HG03354 (cell line): ENCODE measurements at regions not wholly inside any gene's neighbourhood (a gene's known extent, or its start where the extent isn't known, plus 50 kb on each side); places are given as distances from the start of the nearest gene placed in this dataset.
"Not testable (repeated sequence)": the region's sequence is repeated elsewhere in the genome, so short reads cannot be mapped to it uniquely, and the experiment has no call there.

Source experiments
- ATAC-seq: cut with Tn5 transposase; IDR thresholded peaks from one replicate; pipeline ENCODE4 v1.9.1; 2021; ENCODE audit warnings: mild to moderate bottlenecking; ENCODE audit not compliant: unreplicated experiment, poor library complexity, severe bottlenecking

DNA sequence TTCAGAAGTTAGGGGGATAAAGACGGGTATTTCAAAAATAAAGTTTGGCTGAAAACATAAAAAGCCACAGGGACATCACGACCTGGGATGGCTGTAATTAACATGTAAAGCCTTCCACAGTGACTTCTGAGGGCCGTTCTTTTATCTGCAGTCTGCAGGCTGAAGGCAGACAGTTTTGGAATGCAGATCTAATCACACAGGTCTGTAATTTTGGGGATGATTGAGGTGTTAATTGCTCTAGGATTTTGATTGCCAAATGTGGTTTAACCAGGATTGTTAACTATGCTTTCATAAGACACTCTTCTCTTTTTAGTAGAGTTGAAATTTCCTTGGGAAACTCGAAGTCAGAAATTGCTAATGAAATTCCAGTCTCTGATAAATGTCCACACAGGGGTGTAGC lies 355.5 kb downstream of the ATP23 start:
- ATAC-seq: no peak

DNA sequence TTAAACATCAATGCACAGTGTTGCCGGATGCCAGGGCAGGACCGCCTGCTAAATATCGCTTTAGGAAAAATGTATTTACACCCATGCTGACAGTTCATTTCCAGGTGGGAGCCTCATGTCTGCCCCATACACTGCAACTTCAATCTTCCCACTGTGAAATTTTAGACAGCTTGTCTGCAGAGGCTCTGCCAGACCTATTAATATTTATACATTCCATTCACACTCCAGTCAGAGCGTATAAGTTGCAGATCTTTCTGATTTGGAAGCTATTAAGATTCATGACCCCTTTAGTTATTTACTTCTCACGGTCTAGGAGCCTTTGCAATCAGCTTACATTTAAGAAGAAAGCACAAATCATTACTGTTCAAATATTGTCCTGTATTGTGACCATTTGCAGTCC lies 357.4 kb downstream of the ATP23 start:
- ATAC-seq: no peak

DNA sequence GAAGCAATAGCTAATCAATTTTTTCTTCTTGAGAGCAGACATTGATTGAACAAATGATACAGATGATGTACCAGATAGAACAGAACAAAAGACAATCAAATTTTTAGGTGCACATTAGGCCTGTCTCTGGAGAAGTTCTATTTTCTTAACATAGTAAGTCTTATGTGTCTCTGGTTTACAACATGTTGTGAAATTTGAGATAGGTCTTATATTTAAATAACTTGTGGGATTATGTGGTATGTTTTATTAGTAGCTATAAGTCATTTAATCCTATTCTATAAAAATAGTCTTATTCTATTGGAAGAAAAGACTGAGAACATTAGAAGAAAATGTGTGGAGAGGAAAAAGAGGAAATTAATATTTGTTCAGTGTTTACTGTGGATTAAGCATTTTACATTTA lies 358.0 kb downstream of the ATP23 start:
- ATAC-seq: no peak

DNA sequence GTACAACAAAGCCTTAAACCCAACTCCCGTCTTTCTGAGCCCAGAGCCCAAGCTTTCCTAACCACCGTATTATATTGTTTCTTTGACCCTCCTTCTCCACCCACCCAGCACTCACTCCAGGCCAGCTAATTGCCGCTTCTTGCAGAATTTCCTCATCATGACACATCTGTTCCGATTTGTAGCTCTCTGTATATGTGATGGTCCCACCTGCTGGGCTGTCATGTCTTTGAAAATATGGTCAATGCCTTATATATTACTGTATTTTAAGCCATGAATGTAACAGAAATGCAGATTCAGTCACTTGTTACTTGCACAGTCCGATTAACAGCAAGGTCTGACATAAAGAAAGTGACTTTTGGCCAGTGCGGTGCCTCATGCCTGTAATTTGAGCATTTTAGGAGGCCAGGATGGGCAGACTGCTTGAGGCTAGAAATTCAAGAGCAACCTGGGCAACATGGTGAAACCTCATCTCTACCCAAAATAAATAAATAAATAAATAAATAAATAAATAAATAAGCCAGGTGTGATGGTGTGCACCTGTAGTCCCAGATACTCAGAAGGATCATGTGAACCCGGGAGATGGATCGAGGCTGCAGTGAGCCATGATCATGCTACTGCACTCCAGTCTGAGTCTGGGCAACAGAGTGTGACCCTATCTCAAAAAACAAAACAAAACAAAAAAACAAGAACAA lies 359.8 kb downstream of the ATP23 start:
- no peak for ATAC-seq

DNA sequence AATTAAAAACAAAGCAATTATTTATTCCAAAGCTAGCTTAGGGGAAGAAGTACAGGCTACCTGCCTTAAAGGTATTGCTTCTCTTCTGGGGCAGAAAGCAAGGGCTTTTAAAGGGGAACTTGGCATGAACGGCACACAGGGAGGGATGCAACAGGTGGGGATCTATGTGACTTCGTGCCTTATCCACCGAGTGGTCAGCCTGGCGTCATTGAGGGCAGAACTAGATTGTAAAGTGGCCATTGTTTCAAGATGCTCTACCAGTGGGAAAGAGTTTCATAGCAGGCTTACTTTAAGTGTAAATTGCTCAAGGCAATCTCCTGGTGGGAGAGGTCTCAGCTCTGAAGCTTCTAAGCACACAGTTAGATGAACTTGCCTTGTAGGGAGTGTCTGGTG lies 360.4 kb downstream of the ATP23 start:
- no peak for ATAC-seq

DNA sequence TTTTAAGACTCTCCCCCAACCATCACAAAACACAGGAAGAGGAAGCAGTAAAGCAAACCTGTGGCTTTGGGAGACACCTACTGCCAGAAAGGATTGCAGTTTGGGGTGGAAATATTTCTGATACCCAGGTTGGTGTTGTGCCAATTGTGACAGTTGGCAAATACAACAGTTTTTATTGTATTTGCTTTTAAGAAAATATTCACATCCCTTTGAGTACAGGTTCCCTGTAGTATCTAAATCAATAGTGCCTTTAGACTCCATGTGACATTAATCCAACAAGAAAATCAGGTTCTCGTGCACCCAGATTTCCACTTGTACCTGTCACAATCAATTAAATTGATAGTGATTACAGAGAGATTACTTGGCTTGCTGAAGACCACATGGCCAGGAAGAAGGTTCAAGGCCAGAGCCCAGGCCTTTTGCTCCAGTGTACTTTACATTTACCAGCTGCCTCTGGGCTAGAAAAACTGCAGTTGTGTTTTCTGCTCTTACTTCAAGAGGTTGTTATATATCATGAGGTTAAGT lies 361.2 kb downstream of the ATP23 start:
- ATAC-seq: no peak

DNA sequence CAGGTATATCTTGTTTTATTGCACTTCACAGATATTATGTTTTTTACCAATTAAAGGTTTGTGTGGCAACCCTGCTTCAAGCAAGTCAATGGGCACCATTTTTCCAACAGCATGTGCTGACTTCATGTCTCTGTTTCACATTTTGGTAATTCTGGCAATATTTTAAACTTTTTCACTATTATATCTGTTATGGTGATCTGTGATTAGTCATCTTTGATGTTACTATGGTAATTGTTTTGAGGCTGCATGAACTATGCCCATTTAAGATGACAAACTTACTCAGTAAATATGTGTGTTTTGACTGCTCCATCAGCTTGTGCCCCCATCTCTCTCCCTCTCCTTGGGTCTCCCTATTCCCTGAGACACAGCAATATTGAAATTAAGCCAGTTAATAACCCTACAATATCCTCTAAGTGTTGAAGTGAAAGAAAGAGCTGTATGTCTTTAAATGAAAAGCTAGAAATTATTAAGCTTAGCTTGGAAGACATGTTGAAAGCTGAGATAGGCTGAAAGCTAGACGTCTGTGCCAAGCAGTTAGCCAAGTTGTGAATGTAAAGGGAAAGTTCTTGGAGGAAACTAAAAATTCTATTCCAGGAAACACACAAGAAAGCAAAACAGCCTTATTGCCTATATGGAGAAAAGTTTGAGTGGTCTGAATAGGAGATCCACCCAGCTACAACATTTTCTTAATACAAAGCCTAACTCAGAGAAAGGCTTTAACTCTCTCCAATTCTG lies 365.1 kb downstream of the ATP23 start:
- no peak for ATAC-seq

DNA sequence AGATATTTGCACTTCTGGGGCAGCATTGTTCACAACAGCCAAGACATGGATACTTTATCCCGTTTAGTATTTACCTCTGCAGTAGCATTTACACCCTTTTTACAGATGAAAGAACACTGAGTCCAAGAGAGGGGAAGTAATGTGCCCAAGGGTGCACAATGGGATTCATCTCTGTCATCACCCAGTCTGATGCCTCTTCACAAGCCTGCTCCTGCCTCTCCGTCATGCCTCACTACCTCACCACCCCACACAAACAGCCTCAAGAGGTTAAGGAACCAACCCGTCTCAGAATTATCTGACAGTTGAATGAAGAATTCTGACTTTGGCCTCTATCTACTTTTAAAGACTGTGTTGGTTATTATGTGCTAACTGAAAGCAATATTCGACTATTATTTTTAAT lies 368.4 kb downstream of the ATP23 start:
- ATAC-seq: no peak

DNA sequence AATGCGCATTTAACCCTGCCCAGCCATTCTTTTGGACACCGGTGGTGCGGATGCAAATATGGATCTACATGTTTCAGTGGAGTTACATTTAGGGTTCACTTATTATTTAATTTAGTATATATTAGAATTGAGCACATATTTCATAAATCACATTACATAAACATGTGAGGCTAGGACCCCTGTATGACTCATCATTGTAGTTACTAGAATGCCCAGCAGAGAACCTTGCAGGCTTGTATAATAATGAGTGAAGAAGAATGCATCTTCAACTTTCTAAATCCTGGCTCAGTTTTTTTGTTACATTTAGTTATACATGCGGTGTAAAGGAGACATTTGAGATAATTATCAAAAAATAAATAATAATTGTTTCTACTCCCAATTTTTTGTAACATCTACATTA lies 369.0 kb downstream of the ATP23 start:
- ATAC-seq: no peak

DNA sequence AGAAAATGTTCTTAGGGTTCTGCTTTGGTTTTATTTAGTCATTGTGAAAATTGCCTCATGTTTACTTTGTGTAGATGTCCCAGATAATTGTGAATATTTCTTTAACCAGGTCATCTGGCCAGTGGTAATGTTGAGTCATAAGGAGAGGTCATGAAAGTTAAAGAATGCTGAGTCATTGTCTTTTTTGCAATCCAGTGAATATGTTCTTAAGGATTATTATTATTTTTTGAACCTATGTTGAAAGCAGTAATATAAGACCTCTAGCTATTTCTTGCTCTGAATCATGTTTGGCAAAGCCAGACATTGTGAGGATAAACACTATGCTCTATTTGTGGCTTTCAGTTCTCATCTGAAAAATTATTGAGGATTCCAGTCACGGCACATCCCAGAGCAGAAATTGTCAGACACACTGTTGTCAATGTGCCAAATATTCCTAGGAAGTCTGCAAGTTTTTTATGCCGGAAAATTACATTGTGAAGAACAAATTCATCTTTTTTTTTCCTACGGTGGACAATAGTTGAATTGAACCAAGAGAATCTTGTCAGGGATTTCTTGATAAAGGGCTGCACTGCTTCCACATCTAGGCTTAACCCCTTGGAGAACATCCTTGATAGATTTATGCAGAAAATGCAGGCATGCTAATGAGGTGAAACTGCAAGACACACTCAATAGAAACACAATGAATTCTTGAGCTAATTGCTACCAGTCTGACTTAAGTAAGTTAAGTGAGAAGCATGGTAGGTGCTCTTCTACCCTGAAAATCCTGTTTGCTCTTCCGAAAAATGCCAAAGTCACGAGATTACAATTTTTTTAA lies 369.6 kb downstream of the ATP23 start:
- ATAC-seq: peak; percentile 72

DNA sequence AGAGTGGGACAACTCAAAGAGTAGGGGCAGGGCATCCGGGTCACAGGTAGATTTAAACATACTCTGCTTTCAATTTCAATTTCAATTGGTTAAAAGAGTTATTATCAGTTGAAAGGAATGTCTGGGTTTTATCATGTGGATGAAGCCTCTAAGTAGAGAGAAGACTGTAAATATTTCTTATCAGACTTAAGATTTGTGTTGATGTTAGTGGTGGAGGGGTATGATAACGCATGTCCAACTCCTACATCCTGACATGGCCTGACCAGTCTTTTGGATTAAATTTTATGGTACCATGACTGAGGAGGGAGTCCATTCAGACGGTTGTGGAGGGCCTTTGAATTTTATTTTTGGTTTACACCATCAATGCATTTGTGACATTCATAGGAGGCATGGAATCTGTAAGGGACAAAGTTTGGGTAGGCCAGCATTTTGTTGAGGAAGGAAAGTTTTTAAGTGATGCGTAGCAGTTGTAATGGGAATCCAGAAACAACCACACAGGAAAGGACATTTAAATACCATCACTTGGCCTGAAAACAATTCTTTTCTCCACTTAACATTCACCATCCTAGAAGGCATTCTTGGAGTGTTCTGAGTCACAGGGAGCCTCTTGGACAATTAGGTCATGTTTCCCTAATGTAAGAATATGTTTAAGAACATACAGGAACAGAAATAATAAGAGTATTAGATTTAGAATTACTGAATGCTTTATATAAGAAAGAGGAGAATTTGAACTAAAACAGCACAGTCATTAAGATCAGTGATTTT lies 371.9 kb downstream of the ATP23 start:
- ATAC-seq: no peak

DNA sequence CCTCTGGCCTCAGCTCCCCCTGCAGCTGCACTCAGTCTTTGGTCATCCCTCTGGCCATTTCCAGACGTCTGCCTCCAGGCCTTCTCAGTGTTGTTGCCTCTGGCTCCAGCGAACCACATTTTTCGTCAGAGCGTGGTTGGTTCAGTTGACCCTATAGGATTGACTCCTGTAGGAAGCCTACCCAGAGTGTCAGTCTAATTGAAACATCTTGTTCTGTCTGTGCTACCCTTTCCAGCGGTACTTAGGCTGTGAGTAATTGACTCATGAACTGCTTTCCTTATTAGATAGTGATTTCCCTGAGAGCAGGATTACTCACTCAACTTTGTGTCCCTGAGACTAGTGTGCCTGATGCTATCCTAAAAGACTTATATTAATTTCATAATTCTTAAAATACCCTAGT lies 373.2 kb downstream of the ATP23 start:
- no peak for ATAC-seq

DNA sequence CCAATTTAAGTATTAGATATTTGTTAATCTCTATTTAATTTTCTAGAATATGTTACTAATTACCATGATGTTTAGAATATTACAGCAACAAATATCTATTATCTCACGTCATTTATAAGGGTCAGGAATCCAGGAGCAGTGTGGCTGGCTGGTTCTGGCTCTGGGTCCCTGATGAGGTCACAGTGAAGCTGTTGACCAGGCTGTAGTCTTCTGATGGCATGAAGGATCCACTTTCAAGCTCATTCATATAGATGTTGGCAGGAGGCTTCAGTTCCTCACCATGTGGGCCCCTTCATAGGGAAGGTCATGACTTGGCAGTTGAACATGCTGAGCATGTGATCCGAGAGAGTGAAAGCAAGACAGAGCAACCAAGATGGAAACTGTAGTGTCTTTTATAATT lies 375.6 kb downstream of the ATP23 start:
- no peak for ATAC-seq

DNA sequence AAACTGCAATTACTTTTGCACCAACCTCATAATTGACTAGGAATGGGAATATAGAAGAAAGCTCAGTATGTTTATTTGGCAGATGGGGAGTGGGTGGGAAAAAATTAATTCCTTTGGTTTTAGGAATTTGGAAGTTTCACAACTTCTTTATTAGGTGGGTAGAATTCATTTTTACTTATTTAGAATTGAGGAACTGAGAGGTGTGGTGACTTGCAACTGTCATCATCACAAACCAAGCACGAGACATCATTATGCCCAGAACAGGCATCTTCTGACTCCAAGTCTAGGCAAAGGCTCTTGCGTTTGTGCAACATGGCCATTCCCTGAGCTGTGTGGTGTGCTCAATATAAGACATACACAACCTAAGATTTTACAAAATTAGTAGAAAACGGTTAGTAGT lies 380.0 kb downstream of the ATP23 start:
- ATAC-seq: peak; percentile 85

DNA sequence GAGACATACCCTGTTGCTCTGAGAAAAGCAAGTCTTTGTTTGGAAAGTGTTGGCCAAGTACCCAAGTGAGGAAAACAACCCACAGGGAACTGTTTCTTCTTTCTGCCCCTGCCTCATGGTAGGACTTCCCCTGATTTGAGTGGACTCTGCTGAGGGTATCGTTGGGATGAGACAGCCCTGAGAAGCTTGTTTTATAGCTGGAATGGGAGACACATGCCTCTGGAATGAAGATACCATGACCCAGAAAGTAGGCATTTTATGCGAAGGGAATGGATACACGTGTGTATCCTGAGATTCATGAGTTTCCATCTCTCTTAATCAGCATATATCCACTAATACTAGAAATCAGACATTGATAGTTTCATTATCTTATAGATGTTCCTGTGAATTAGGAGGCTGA lies 382.3 kb downstream of the ATP23 start:
- ATAC-seq: no peak

DNA sequence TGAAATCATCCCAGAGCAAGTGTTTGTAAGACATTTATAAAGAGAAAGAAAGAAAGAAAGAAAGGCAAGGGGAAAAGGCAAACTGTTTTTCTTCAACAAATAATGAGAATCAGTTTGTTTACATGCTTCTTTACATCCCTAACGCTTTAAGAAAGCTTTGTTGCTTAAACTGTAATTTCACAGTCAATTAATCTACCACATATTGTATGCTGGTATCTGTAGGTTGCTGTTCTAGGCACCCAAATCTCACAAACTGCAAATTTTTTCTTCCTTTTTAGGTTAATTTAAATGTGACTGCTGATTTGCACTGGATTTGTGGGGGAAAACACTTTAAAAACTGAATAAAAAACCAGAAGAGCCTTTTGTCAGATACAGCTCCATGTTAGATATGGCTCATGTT lies 384.2 kb downstream of the ATP23 start:
- no peak for ATAC-seq

DNA sequence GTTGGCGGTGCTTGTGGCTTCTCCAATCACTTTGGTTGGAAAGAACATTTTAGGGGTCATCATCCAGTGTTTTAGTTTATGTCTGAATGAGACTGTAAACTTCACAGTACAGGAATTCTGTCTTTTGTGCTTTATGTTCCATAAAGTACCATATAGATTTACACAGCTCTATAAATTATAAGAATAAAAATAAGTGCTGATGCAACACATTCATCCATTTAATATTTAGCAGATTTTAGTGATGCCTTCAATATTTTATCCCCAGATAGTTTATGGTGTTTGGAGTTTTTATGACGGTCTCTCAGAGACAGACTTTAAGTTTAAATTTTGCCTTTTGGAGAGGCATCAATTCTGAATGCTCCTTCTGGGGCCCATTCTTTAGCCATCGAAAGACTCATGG lies 385.2 kb downstream of the ATP23 start:
- ATAC-seq: no peak

DNA sequence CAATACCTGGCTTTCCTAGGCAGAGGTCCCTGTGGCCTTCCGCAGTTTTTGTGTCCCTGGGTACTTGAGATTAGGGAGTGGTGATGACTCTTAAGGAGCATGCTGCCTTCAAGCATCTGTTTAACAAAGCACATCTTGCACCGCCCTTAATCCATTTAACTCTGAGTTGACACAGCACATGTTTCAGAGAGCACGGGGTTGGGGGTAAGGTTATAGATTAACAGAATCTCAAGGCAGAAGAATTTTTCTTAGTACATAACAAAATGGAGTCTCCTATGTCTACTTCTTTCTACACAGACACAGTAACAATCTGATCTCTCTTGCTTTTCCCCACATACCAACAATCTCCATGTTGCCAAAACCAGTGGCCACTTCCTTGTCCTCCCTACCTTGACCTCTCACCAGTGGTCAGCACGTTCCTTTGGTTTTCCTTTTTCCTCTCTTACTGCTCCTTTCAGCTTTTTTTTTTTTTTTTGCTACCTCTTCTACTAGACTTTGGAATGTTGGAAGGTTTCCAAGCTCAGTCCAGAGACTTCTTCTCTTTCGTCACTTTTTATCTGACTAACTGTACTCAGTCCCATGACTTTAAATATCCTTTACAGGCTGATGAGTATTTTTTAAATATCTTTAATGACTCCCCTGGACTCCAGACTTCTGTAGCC lies 395.3 kb downstream of the ATP23 start:
- ATAC-seq: not testable (repeated sequence)

DNA sequence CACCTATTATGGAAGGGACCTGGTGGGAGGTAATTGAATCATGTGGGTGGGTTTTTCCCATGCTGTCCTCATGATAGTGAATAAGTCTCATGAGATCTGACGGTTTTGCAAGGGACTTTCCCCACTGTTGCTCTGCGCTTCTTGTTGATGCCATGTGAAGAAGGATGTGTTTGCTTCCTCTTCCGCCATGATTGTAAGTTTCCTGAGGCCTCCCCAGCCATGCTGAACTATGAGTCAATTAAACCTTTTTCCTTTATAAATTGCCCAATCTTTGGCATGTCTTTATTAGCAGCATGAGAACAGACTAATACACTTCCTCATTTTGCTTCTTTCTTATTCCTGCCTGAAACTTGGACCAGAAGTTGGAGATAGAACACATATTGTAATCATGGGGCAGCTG lies 396.2 kb downstream of the ATP23 start:
- not testable (repeated sequence) for ATAC-seq
